Tibial artery (tissue), 4 donors: ENCODE measurements at regions not wholly inside any gene's neighbourhood (a gene's known extent, or its start where the extent isn't known, plus 50 kb on each side); places are given as distances from the start of the nearest gene placed in this dataset.

ENCODE experiments used
- DNase-seq, 2 donors: peaks; one replicate each; pipeline ENCODE4 v3.0.0-alpha.2; 2019
- H3K27ac ChIP-seq, 2 donors: fragments of 200-600 bp; sonication (generic) in 1 of 2; 1 replicate in 1 of 2; 2 replicates in 1 of 2; pipeline ENCODE4 v1.5.1; 2018 to 2019; ENCODE audit warnings: mild to moderate bottlenecking in 1 of 2
- H3K27me3 ChIP-seq, 2 donors: fragments of 200-600 bp; sonication (generic) in 1 of 2; one replicate each; pipeline versions ENCODE4 v1.5.1 to v1.6.0; 2016 to 2019
- H3K36me3 ChIP-seq, 3 donors: fragments of 200-600 bp; sonication (generic) in 2 of 3; one replicate each; pipeline ENCODE4 v1.5.1; 2016 to 2019; ENCODE audit warnings: mild to moderate bottlenecking in 2 of 3
- H3K4me1 ChIP-seq, 4 donors: fragments of 200-600 bp; sonication (generic) in 2 of 4; 1 replicate in 3 of 4; 2 replicates in 1 of 4; pipeline ENCODE4 v1.5.1; 2016 to 2019
- H3K4me3 ChIP-seq, 2 donors: fragments of 200-600 bp; sonication (generic) in 1 of 2; 1 replicate in 1 of 2; 2 replicates in 1 of 2; pipeline ENCODE4 v1.5.1; 2018 to 2019; ENCODE audit warnings: mild to moderate bottlenecking in 2 of 2
- H3K9me3 ChIP-seq, 3 donors: fragments of 200-600 bp; sonication (generic) in 1 of 3; one replicate each; pipeline ENCODE4 v1.5.1; 2016 to 2019
- CTCF ChIP-seq, 2 experiments: fragments of 200-600 bp in 1 of 2; fragments of 450-650 bp in 1 of 2; IDR thresholded peaks; one replicate each; pipeline ENCODE4 v1.5.1; 2017 to 2019; ENCODE audit warnings: antibody characterized with exemption in 2 of 2, mild to moderate bottlenecking in 1 of 2, moderate library complexity in 1 of 2
- intact Hi-C: fragments of 100-400 bp; cut with DNase I; formaldehyde crosslinking; loops from one replicate; pipeline ENCODE4 v1.15.0; 2023; ENCODE audit warnings: low total_unique reads

GRCh38 chr3:83216919-83217594, 1455.6 kb upstream of the GBE1 start:
- Histone ChIP-seq H3K27me3 (no peaks in the 10 kb centered on the region), H3K9me3 (no peaks in the 10 kb centered on the region), H3K4me1 (no peaks in the 10 kb centered on the region), H3K4me3 (no peak overlapping the region), H3K27ac (no peak overlapping the region), H3K36me3 (no peaks in the 10 kb centered on the region)
- intact Hi-C loops = no loop called here
- no peak for TF ChIP-seq CTCF (IDR thresholded peaks at IDR 0.05)
- DNase-seq = no peak

GRCh38 chr3:83195243-83195642, 1433.8 kb upstream of the GBE1 start:
- Histone ChIP-seq H3K36me3 (no peaks in the 10 kb centered on the region), H3K9me3 (no peaks in the 10 kb centered on the region), H3K27ac (no peak overlapping the region), H3K27me3 (no peaks in the 10 kb centered on the region), H3K4me3 (no peak overlapping the region), H3K4me1 (no peaks in the 10 kb centered on the region)
- no peak for TF ChIP-seq CTCF (IDR thresholded peaks at IDR 0.05)
- DNase-seq = no peak
- intact Hi-C loops = no loop called here

GRCh38 chr3:83193526-83193925, 1432.1 kb upstream of the GBE1 start:
- Histone ChIP-seq H3K4me3 (no peak overlapping the region), H3K4me1 (no peaks in the 10 kb centered on the region), H3K27ac (no peak overlapping the region), H3K9me3 (no peaks in the 10 kb centered on the region), H3K27me3 (no peaks in the 10 kb centered on the region), H3K36me3 (no peaks in the 10 kb centered on the region)
- intact Hi-C loops = no loop called here
- no peak for TF ChIP-seq CTCF (IDR thresholded peaks at IDR 0.05)
- DNase-seq = no peak

- Histone ChIP-seq H3K9me3 (peaks cover 0 to 4% (median 0%) of the 10 kb centered on the region in 3 donors), H3K4me3 (no peak overlapping the region), H3K36me3 (no peaks in the 10 kb centered on the region), H3K27ac (no peak overlapping the region), H3K4me1 (no peaks in the 10 kb centered on the region), H3K27me3 (no peaks in the 10 kb centered on the region)
- no peak for DNase-seq
- TF ChIP-seq CTCF (IDR thresholded peaks at IDR 0.05) = no peak
- intact Hi-C loops = no loop called here
Observed at GRCh38 chr3:83189634-83190033, 1428.2 kb upstream of the GBE1 start.

- Histone ChIP-seq H3K9me3 (no peaks in the 10 kb centered on the region), H3K4me3 (no peak overlapping the region), H3K36me3 (no peaks in the 10 kb centered on the region), H3K27me3 (no peaks in the 10 kb centered on the region), H3K4me1 (no peaks in the 10 kb centered on the region), H3K27ac (no peak overlapping the region)
- no peak for TF ChIP-seq CTCF (IDR thresholded peaks at IDR 0.05)
- no peak for DNase-seq
- intact Hi-C loops = no loop called here
Observed at GRCh38 chr3:83169473-83169872, 1408.0 kb upstream of the GBE1 start.

- no peaks in the 10 kb centered on the region for H3K9me3 ChIP-seq
- no peak for TF ChIP-seq CTCF (IDR thresholded peaks at IDR 0.05)
- no peaks in the 10 kb centered on the region for H3K36me3 ChIP-seq
- no peak overlapping the region for H3K4me3 ChIP-seq
- H3K4me1 ChIP-seq = peaks cover 0 to 9% (median 0%) of the 10 kb centered on the region in 4 donors
- H3K27me3 ChIP-seq = no peaks in the 10 kb centered on the region
- no peak for DNase-seq
- intact Hi-C loops = no loop called here
- no peak overlapping the region for H3K27ac ChIP-seq
Observed at GRCh38 chr3:83150896-83151295, 1389.5 kb upstream of the GBE1 start.
